HG02840 (cell line): ENCODE measurements at regions not wholly inside any gene's neighbourhood (a gene's known extent, or its start where the extent isn't known, plus 50 kb on each side); places are given as distances from the start of the nearest gene placed in this dataset.
A peak's percentile ranks its signal among the peaks of the same experiment; 100 is the strongest.

Source experiments
- ATAC-seq: cut with Tn5 transposase; IDR thresholded peaks from one replicate; pipeline ENCODE4 v1.9.1; 2021; ENCODE audit warnings: mild to moderate bottlenecking, moderate library complexity, moderate number of reproducible peaks; ENCODE audit not compliant: unreplicated experiment, low FRiP score

DNA sequence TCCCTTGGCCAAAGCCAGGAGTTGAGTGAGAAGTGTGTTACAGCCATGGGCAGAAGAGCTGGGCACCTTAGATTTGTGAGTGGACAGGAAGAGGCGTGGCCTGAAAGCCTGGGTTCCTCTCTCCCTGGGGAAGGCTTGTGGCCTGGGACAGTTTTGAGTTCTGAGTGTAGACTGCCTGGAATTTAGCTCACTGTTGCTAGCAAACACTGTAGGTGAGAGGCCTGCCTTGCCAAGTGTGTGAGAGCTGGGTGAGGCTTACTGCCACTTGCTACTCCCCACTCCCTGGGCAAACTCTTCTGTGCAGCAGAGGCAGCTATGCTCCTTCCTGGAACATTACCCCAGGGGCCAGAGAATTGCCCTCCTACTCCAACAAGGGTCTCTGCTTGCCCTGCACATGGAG, 150.0 kb upstream of the GALNT5 start:
- no peak for ATAC-seq

DNA sequence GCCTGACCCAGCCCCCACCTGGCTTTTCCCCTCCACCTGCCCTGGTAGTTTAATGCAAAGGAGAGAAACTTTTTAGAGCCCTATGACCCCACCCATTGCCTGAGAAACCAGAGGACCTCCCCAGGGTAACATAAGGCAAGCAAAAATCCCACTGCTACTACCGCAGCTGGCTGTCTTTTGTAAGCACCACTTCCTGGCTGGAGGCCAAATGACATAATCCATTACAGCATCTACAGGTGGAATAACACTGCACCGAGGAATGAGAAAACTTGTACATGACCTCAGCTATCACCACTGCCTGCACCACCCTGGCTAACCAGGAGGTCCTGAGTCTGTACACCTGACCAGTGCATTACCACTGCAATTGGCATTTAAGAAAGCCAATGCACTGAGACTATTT, 149.6 kb upstream of the GALNT5 start:
- no peak for ATAC-seq

DNA sequence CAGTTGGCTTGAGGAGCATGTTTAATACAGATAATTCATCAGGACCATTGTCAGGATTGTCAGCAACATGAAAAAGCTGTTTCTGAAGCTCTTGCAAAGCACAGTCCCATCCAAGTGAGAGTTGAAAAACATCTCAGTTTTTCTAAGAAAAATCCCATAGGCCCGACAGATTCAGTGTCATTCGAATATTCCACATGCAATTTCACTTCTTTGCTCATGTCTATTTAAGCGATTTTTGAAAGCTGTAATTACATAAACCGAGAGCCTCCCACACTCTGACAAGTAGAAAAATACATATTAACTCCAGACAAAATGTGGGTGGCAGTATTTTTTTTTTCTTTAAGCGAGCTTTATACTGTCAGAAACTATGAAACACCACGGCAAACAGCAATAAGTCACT, 134.7 kb upstream of the GALNT5 start:
- no peak for ATAC-seq

GRCh38 chr2:157124731-157125130, 132.8 kb upstream of the GALNT5 start:
- ATAC-seq, result no peak

DNA sequence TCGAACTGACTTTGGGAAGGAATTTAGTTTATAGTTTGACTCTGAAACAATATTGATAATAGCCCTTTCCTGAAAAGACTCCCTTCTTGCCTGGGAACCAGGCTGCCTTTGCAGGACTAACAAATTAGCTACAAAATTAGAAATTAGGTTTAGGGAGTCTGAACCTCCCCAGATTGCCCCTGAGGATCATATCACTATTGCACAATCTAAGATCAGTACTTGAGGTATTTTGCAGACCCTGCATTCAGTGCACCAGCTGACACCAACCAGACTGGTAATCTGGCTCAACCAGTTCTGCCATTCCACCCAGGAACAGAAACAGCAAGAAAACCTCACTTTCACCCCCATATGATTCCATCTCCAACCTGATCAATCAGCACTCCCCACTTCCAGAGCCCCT, 131.8 kb upstream of the GALNT5 start:
- no peak for ATAC-seq

DNA sequence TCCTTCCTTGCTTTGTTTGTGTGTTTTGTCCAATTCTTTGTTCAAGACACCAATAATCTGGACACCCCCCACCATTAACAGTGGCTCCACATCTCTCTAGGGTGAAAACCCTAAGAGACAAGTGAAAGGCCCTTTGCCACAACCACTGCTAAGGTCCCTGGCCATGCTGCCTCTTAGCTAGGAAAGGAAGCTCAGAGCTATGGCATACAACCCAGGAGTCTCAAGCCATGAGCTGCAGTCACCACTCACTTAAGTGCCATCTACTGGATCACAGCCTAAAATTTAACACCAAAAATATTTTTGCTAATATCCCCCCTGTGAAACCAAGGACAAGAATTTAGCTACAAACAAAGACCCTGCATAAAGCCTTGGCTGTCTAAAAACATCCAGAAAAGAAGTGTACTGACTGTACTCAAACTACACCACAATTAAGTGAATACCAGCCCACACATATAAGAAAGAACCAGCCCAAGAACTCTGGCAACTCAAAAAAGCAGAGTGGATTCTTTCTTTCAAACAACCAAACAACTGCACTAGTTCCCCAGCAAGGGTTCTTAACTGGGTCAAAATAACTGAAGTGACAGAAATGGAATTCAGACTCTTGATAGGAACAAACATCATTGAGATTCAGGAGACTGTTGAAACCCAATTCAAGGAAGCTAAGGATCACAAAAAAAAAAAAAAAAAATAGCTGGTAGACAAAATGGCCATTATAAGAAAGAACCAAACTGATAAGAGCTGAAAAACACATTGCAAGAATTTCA, 130.1 kb upstream of the GALNT5 start:
- ATAC-seq, result no peak

- ATAC-seq, result no peak
Observed at GRCh38 chr2:157143901-157144300, 113.6 kb upstream of the GALNT5 start.

GRCh38 chr2:157149270-157149669, 108.2 kb upstream of the GALNT5 start:
- ATAC-seq, result no peak

GRCh38 chr2:157150747-157151146, 106.8 kb upstream of the GALNT5 start:
- peak; percentile 91 for ATAC-seq

DNA sequence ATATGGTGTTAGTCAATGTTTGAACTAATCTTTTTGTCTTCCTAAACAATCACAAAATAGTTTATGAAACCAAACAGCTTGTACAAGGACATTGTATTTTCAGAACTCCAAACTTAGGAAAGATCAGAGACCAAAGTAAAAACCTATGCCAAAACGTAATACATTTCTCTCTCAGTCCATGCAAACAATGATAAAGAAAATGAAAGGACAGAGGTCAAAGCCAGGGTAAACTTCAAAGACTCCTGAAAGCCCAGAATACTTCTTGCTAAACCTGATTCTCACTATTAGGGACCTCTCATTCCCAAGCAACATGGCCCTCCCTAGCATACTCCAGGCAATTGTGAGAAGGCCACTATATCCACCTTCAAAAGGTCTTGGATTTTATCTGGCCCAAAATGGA, 105.1 kb upstream of the GALNT5 start:
- no peak for ATAC-seq

DNA sequence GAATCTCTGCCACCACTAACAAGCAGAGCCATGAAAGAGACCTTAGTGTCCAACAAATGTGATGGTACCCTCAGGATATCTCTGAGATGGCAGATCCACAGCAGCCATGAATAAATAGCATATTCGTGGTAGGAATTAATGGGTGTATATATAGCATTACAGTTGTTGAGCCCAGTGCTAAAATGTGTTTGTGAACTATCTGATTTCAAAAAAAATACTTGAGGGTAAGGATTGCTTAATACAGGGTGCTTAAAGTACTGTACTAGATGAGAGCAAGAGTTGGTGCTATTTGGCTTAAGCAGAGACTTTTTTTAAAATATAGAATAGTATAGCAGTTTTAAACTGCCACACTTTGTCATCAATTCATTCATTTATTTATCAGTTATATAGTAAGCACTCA, 101.5 kb upstream of the GALNT5 start:
- ATAC-seq, result no peak

DNA sequence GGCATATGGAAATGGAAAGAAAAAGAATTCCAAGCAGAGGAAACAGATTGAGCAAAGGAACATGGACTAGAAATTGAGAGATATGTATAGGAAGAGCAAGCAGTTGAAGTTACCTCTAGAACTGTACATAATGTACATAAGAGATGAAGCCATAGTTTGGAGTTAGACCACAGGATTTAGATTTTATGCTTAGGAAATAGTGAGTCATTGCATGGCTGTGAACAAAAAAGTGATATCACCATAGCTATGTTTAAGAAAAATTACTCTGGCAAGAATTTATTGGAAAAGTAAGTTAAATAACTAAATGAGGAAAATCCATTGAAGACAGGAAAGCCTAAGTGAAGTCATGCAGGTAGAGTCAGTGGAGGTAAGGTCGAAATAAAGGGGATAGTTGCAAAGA, 99.4 kb upstream of the GALNT5 start:
- ATAC-seq, result no peak

DNA sequence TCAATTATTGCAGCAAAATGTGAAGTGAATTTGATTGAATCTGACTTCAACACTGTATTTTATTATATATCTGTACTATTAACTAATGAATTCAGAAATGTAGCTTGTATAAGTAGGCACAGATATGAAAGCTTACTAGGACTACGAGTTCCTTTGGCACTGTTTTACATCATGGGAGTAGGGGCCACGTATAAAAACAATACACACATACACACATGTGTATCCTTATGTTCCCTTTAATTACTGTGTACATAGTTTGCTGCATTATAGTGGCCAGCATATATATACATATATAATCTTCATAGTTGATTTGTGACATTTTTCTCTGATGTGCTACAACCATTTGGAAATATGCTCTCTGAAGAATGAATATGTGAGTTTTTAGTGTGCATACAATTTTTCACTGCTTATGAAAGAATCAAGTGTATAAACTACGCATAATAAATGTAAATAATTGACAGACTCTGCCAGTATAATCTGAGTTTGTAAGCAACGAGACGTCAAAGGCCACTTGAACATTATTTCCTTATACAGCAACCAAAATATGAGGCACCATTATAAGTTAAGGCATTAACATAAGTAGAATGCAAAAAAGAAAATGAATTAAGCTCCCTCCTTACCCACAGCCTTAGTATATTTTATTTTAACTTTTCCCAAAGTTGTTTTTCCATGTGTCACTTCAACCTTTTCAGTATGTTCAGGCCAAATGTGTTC, 98.1 kb upstream of the GALNT5 start:
- ATAC-seq, result no peak

GRCh38 chr2:157160111-157160510, 97.4 kb upstream of the GALNT5 start:
- no peak for ATAC-seq

DNA sequence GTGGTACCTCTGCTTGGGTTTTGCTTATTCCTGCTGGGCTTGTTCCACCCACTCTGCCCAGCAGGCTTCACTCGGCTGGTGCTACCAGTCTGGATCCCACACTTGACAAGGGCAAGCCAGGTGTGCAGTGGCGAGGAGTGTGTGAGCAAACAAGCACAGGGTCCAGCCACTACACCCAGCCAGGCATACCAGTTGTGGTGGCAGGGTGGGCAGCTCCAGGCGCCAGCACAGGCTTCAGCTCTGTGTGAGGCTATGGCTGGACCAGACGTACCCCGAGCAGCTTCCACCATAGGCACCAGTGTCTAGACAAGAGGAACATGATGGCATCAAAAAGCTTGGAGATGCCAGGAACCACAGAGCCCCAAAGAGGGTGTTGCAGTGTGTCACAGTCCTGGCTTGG, 93.1 kb upstream of the GALNT5 start:
- ATAC-seq, result no peak

DNA sequence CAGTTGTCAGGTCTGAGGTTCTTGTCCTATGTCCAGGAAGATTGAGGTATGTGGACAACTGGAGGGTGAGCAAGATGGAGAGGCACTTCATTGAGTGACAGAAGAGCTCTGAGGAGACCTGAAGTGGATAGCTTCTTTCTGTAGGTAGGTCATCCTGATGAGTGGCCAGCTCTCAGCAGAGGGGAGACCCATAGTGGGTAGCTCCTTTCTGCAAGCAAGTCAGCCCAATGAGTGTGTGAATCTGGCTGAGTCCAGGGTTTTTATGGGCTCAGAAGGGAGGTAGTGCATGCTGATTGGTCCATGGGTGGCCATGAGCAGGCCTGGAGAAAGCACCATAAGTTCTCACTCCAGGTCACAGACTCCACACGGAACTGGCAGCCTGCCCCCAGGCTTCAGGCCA, 92.6 kb upstream of the GALNT5 start:
- no peak for ATAC-seq

GRCh38 chr2:157168501-157168900, 89.0 kb upstream of the GALNT5 start:
- ATAC-seq, result no peak

GRCh38 chr2:157169889-157170288, 87.6 kb upstream of the GALNT5 start:
- no peak for ATAC-seq

DNA sequence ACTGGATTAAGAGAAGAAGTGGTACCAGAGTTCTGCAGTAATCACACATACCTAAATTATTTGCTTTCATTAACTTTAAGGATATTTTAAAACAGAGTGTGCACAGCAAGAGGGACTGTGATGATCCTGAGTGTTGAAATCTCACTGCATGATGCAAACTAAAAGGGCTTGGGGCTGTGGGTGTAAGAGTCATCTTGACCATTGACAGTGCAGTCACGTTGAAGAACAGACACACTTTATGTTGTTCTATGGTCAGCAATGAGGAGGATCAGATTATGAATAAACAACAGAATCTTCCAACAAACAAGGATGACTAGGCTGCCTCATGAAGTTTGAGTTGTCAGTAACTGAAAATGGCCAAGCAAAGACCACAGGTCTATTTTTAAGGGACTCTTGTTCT, 87.2 kb upstream of the GALNT5 start:
- ATAC-seq, result no peak

DNA sequence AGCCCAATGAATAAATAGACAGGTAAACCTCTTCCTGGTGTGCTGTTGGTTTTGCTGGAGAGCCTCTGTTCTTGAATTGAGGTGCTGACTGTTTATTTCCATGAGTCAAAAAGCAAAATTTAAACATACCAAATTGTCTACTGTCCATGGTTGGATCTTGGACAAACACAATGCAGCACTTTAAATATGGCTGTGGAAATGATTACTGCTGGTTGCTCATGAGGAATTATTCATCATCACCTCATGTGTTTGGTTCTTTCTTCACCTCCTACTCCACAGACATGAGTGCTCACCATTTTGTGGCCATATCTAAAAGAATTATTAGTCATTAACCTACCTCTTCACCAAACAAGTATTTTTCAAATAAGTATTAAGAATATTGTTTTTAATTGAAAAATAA, 85.3 kb upstream of the GALNT5 start:
- no peak for ATAC-seq

DNA sequence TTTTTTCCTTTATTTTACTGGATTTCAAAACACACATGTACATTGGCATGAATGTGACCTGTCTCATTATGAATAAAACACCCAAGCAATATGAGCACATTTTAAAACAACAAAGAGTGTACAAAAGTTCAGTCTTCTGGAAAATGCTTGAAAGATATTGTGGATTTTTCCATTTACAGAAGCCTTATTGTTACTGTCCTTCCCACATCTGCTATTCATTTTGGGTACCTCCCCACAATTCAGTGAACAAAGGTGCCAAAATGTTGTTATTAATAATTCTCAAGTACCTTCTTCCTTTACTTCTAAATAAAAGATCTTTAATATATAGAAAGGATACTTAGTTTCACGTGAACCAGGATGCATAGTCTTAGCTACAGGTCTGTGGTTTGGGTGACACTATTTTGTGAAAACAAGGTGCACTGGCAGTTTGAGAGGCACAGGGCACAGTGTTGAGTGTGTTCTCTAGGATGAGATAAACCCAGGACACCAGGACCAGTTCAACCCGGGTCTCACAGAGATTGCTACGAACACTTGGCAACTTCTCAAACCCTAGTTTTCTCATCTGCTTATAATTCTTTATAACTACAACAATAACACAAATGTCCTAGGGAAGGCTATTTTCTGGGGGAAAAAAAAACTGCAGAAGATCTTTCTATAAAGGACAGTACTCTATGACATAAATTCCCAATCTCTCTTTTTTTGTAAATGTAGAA, 84.5 kb upstream of the GALNT5 start:
- no peak for ATAC-seq
